ENCODE measurements at regions not wholly inside any gene's neighbourhood (a gene's known extent, or its start where the extent isn't known, plus 50 kb on each side); places are given as distances from the start of the nearest gene placed in this dataset.

- TF ChIP-seq EZH2phosphoT487 (IDR thresholded peaks at IDR 0.05; ENCODE audit: unreplicated experiment): no peak
- TF ChIP-seq CTCF (conservative IDR thresholded peaks at IDR 0.05; ENCODE audit: low read depth in 2 of 2): no peak
- TF ChIP-seq EZH2 (IDR thresholded peaks at IDR 0.05; ENCODE audit: low read depth, unreplicated experiment): no peak
- TF ChIP-seq NANOG (IDR thresholded peaks at IDR 0.05; ENCODE audit: borderline replicate concordance): no peak
- no peak for TF ChIP-seq POLR2AphosphoS5 (IDR thresholded peaks at IDR 0.05; ENCODE audit: low read depth)
These were observed 383.0 kb upstream of the JARID2 start for GRCh38 chr6:14862845-14863244.
